ENCODE measurements at regions not wholly inside any gene's neighbourhood (a gene's known extent, or its start where the extent isn't known, plus 50 kb on each side); places are given as distances from the start of the nearest gene placed in this dataset.

DNA sequence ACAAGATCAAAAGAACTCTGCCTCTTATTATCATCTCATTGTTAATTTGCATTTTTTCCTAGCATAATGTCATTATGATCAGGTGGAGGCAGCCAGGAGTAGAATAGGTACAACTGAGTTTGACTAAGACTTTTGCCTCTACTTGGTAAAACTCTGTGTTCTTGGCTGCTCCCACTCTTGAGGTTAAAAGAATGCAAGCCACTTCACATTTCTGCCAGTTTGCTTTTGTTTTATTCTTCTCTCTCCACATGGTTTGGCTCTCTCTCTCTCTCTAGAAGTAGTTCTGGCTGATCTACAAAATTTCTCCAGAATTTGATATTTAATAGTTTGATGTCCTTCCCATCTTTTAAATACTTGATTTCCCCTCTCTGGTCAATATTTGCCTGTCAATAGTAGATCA is 170.7 kb upstream of the E2F7 start:
- DNase-seq (ENCODE audit: low spot score): no peak
- TF ChIP-seq, protein P1, sequence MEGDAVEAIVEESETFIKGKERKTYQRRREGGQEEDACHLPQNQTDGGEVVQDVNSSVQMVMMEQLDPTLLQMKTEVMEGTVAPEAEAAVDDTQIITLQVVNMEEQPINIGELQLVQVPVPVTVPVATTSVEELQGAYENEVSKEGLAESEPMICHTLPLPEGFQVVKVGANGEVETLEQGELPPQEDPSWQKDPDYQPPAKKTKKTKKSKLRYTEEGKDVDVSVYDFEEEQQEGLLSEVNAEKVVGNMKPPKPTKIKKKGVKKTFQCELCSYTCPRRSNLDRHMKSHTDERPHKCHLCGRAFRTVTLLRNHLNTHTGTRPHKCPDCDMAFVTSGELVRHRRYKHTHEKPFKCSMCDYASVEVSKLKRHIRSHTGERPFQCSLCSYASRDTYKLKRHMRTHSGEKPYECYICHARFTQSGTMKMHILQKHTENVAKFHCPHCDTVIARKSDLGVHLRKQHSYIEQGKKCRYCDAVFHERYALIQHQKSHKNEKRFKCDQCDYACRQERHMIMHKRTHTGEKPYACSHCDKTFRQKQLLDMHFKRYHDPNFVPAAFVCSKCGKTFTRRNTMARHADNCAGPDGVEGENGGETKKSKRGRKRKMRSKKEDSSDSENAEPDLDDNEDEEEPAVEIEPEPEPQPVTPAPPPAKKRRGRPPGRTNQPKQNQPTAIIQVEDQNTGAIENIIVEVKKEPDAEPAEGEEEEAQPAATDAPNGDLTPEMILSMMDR (IDR thresholded peaks at IDR 0.05; ENCODE audit: extremely low read depth, missing control alignments): no peak

DNA sequence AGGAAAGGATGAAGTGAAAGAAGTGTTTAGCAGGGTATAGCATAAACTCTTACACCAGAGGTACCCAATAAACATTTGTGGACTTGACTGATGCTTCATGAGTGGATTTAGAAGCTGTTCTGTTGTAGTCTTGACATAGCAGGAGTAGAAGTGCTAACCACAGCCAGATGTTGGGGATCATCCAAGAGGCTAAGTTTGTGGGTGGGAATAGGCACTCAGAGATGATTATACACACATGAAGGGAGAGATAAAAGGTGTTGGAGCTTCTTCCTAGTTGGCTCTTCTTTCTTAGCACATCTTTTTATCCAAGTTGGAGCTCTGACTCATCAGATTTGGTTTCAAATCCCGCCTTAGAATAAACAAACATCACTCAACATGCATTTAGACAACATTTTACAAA is 166.7 kb upstream of the E2F7 start:
- no peak for DNase-seq (ENCODE audit: low spot score)
- TF ChIP-seq, protein P1 (IDR thresholded peaks at IDR 0.05; ENCODE audit: extremely low read depth, missing control alignments): no peak

DNA sequence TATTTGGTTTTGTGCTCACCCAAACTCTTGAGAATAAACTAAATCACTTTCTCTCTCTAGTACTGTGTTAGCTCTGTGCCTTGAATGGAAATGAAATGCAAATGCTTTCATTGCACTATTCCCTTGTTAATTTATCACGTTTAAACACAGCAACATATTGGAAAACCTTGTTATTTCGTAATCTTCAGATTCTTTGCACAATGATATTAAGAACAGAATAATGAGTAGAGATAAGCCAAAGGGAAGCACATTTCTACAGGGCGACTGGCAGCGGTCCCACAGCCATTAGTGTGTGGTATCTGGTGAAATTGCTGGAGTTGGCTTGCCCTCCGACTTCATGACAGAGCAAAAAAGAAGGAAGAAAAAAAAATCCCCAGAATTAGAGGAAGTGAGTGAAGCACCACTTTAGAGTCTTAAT is 166.1 kb upstream of the E2F7 start:
- TF ChIP-seq, protein P1 (IDR thresholded peaks at IDR 0.05; ENCODE audit: extremely low read depth, missing control alignments): no peak
- no peak for DNase-seq (ENCODE audit: low spot score)

DNA sequence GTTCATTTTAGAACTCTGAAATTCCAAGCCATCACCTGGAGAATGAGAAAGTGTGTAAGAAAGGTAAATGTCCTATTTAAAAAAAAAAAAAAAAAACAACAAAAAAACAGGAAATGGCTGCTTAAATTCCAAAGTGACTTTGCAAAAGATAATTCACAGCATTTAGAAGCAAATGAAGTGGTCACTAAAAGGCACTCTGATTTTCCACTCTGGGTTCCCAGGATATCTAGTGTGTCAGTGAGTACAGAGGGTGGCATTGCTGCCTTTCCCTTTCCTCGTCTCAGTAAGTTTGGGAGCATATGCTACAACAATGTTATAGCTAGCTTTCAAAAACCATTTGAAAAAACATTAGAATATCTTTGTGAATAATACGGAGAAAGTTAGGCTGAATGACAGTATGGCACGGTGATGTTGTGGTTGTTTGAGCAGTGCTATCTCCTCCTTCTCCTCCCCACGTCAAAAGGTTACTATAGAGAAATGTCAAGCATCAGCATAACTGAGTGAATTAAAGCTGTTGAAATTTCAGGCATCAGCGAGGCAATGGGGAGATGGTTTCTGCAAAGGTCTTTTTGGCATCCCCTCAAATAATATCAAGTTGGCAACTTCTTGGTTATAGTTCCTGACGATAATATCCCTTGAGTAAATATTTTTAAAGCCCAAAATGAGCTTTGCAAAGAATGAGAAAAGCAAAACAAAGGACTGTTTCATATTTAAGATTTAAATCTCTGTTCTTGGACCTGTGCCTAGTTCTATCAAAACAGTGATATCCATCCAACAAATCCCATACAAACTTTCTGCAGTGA is 164.5 kb upstream of the E2F7 start:
- no peak for DNase-seq (ENCODE audit: low spot score)
- TF ChIP-seq, protein P1 (IDR thresholded peaks at IDR 0.05; ENCODE audit: extremely low read depth, missing control alignments): no peak

DNA sequence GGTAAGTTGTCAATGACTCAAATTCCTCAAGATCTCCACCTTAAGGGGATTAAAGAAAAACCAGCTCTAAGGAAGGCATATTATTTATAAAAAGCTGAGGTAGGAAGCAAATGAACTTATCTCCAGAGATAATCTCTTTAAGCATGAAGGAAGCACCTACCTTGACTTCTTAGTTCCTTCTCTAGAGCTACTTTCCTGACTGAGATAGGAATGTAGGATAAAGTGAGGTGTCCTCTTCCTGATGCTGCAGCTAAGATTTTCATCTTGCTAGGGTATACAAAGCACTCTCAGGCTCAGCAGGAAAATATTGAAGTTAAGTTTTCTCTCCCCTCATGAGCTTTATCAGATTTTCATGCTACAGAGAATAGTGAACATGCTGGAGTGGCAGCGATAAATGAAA is 163.0 kb upstream of the E2F7 start:
- TF ChIP-seq, protein P1 (IDR thresholded peaks at IDR 0.05; ENCODE audit: extremely low read depth, missing control alignments): no peak

DNA sequence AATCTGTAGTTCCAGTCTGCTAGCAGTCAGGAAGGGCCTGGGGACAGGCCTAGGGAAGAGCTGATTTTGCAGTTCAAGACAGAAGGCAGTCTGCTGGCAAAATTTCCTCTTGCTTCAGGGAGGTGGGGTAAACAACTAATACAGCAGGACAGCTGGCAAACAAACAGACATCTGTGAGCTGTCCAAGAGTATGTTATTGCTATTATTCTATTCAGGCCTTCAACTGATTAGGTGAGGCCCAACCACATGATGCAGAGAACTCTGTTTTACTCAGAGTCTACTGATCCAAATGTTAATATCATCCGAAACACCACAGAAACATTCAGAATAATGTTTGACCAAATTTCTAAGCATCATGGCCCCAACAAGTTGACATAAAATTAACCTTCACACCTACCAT is 161.0 kb upstream of the E2F7 start:
- no peak for DNase-seq (ENCODE audit: low spot score)
- TF ChIP-seq, protein P1 (IDR thresholded peaks at IDR 0.05; ENCODE audit: extremely low read depth, missing control alignments): no peak

More for the DNA sequence above, 163.0 kb upstream of the E2F7 start:
- no peak for DNase-seq (ENCODE audit: low spot score)

DNA sequence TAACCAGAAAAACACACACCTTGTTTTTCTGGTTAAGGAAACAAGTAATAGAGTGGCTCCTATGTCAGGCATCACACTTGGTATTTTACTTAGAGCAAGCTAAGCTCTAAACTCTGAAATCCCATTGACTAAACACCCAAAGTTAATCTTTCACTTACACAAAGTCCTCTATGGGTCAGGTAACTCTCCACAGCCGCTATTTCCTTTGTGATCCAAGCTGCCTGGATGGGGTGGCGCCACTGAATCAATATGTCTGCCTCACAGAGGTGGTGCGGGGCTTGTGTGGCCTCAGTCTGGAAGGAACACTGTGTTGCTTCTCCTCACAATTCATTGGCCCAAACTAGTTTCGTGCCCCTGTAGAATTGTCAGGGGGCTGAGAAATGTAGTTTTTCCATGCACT is 160.0 kb upstream of the E2F7 start:
- DNase-seq (ENCODE audit: low spot score): no peak
- TF ChIP-seq, protein P1 (IDR thresholded peaks at IDR 0.05; ENCODE audit: extremely low read depth, missing control alignments): no peak
